Urinary bladder (tissue), 3 donors: ENCODE measurements at regions not wholly inside any gene's neighbourhood (a gene's known extent, or its start where the extent isn't known, plus 50 kb on each side); places are given as distances from the start of the nearest gene placed in this dataset.

Experiments
- DNase-seq: peaks from one replicate; pipeline ENCODE4 v3.0.0-alpha.2; 2015; ENCODE audit errors: extremely low spot score
- H3K27ac ChIP-seq: one replicate; pipeline ENCODE4 v1.5.1; 2013; ENCODE audit warnings: low read depth, mild to moderate bottlenecking, moderate library complexity
- H3K36me3 ChIP-seq: one replicate; pipeline ENCODE4 v1.6.1; 2013; ENCODE audit warnings: mild to moderate bottlenecking, moderate library complexity; ENCODE audit not compliant: insufficient read depth
- H3K4me1 ChIP-seq: one replicate; pipeline ENCODE4 v1.6.1; 2013; ENCODE audit warnings: mild to moderate bottlenecking, moderate library complexity; ENCODE audit not compliant: insufficient read depth
- H3K4me3 ChIP-seq: one replicate; pipeline ENCODE4 v1.5.1; 2013; ENCODE audit warnings: low read depth, low read length
- WGBS: extraction: QIAGEN DNeasy Blood & Tissue Kit; methylation state at CpG from one replicate; pipeline ENCODE4 v1.1.7; 2013; 5-methylcytosine and 5-hydroxymethylcytosine counted together
- donor health status: healthy with polysubstance abuse.
- donor health status: healthy.

GRCh38 chr16:6903671-6904070, 429.0 kb upstream of the RBFOX1 start:
- no peaks in the 10 kb centered on the region for H3K4me1 ChIP-seq
- no peaks in the 10 kb centered on the region for H3K36me3 ChIP-seq
- 31% methylated on average over 5 of the region's 5 CpGs for WGBS
- no peak for DNase-seq
- H3K27ac ChIP-seq: no peak overlapping the region
- no peak overlapping the region for H3K4me3 ChIP-seq

GRCh38 chr16:6898896-6899295, 433.7 kb upstream of the RBFOX1 start:
- Histone ChIP-seq H3K4me3 (no peak overlapping the region), H3K27ac (no peak overlapping the region), H3K4me1 (no peaks in the 10 kb centered on the region), H3K36me3 (no peaks in the 10 kb centered on the region)
- no peak for DNase-seq
- WGBS: 86% methylated on average over 10 of the region's 10 CpGs

GRCh38 chr16:6897876-6898485, 434.7 kb upstream of the RBFOX1 start:
- DNase-seq: no peak
- H3K4me3 ChIP-seq: no peak overlapping the region
- WGBS: 60% methylated on average over 8 of the region's 8 CpGs
- H3K27ac ChIP-seq: no peak overlapping the region
- no peaks in the 10 kb centered on the region for H3K4me1 ChIP-seq
- H3K36me3 ChIP-seq: no peaks in the 10 kb centered on the region

- no peaks in the 10 kb centered on the region for H3K4me1 ChIP-seq
- WGBS: 41% methylated on average over 4 of the region's 4 CpGs
- DNase-seq: no peak
These were observed 439.7 kb upstream of the RBFOX1 start for GRCh38 chr16:6892966-6893365.

GRCh38 chr16:6891496-6891895, 441.1 kb upstream of the RBFOX1 start:
- no peaks in the 10 kb centered on the region for H3K36me3 ChIP-seq
- 26% methylated on average over 2 of the region's 2 CpGs for WGBS
- H3K27ac ChIP-seq: no peak overlapping the region
- H3K4me1 ChIP-seq: no peaks in the 10 kb centered on the region
- no peak for DNase-seq
- H3K4me3 ChIP-seq: no peak overlapping the region

More at GRCh38 chr16:6892966-6893365, 439.7 kb upstream of the RBFOX1 start:
- H3K36me3 ChIP-seq: no peaks in the 10 kb centered on the region
- no peak overlapping the region for H3K4me3 ChIP-seq
- H3K27ac ChIP-seq: no peak overlapping the region

- Histone ChIP-seq H3K27ac (no peak overlapping the region), H3K4me3 (no peak overlapping the region), H3K4me1 (no peaks in the 10 kb centered on the region), H3K36me3 (no peaks in the 10 kb centered on the region)
- DNase-seq: no peak
- WGBS: 45% methylated on average over 2 of the region's 2 CpGs
These were observed 444.1 kb upstream of the RBFOX1 start for GRCh38 chr16:6888531-6888930.

GRCh38 chr16:6884002-6884401, 448.6 kb upstream of the RBFOX1 start:
- Histone ChIP-seq H3K27ac (no peak overlapping the region), H3K36me3 (no peaks in the 10 kb centered on the region), H3K4me1 (no peaks in the 10 kb centered on the region), H3K4me3 (no peak overlapping the region)
- WGBS: 57% methylated on average over 7 of the region's 7 CpGs
- DNase-seq: no peak

- Histone ChIP-seq H3K27ac (no peak overlapping the region), H3K4me3 (no peak overlapping the region), H3K4me1 (no peaks in the 10 kb centered on the region), H3K36me3 (no peaks in the 10 kb centered on the region)
- no peak for DNase-seq
- 74% methylated on average over 4 of the region's 4 CpGs for WGBS
These were observed 452.4 kb upstream of the RBFOX1 start for GRCh38 chr16:6880263-6880662.

GRCh38 chr16:6864671-6865070, 468.0 kb upstream of the RBFOX1 start:
- H3K4me3 ChIP-seq: no peak overlapping the region
- no peak for DNase-seq
- H3K36me3 ChIP-seq: no peaks in the 10 kb centered on the region
- no peak overlapping the region for H3K27ac ChIP-seq
- no peaks in the 10 kb centered on the region for H3K4me1 ChIP-seq
- 84% methylated on average over 5 of the region's 5 CpGs for WGBS

GRCh38 chr16:6864244-6864643, 468.4 kb upstream of the RBFOX1 start:
- DNase-seq: no peak
- Histone ChIP-seq H3K4me1 (no peaks in the 10 kb centered on the region), H3K4me3 (no peak overlapping the region), H3K27ac (no peak overlapping the region), H3K36me3 (no peaks in the 10 kb centered on the region)
- WGBS: 66% methylated on average over 4 of the region's 4 CpGs

- no peak for DNase-seq
- Histone ChIP-seq H3K36me3 (no peaks in the 10 kb centered on the region), H3K4me3 (no peak overlapping the region), H3K4me1 (no peaks in the 10 kb centered on the region), H3K27ac (no peak overlapping the region)
- 52% methylated on average over 2 of the region's 2 CpGs for WGBS
These were observed 469.5 kb upstream of the RBFOX1 start for GRCh38 chr16:6863135-6863534.

- H3K4me3 ChIP-seq: no peak overlapping the region
- no peaks in the 10 kb centered on the region for H3K4me1 ChIP-seq
- no peaks in the 10 kb centered on the region for H3K36me3 ChIP-seq
- 52% methylated on average over 6 of the region's 6 CpGs for WGBS
- DNase-seq: no peak
- H3K27ac ChIP-seq: no peak overlapping the region
These were observed 470.7 kb upstream of the RBFOX1 start for GRCh38 chr16:6861815-6862477.

- H3K27ac ChIP-seq: no peak overlapping the region
- H3K4me3 ChIP-seq: no peak overlapping the region
- H3K36me3 ChIP-seq: no peaks in the 10 kb centered on the region
- 21% methylated on average over 8 of the region's 8 CpGs for WGBS
- no peaks in the 10 kb centered on the region for H3K4me1 ChIP-seq
- DNase-seq: no peak
These were observed 471.4 kb upstream of the RBFOX1 start for GRCh38 chr16:6861135-6861814.

GRCh38 chr16:6857575-6857974, 475.1 kb upstream of the RBFOX1 start:
- H3K36me3 ChIP-seq: no peaks in the 10 kb centered on the region
- H3K27ac ChIP-seq: no peak overlapping the region
- 55% methylated on average over 5 of the region's 5 CpGs for WGBS
- no peaks in the 10 kb centered on the region for H3K4me1 ChIP-seq
- no peak for DNase-seq
- H3K4me3 ChIP-seq: no peak overlapping the region
